ENCODE measurements at regions not wholly inside any gene's neighbourhood (a gene's known extent, or its start where the extent isn't known, plus 50 kb on each side); places are given as distances from the start of the nearest gene placed in this dataset.
"Not testable (repeated sequence)": the region's sequence is repeated elsewhere in the genome, so short reads cannot be mapped to it uniquely, and the experiment has no call there.

GRCh38 chrX:47302396-47302795 is 68.0 kb upstream of the ZNF157 start:
- 0 to 20% methylated on average over 1 of the region's 4 CpGs; no CpG with 5 or more reads in 8 of the 10 experiments for WGBS, 10 experiments
- ATAC-seq (replicated peaks in 6 of 8), result no peak
- in situ Hi-C loops (cut with MboI; ENCODE audit: low pct_unique_long_range_greater_than_20kb in 2 of 9, low sequenced_read_pairs in 9 of 9, unreplicated experiment in 9 of 9), result no loop called here
- H3K4me3 ChIP-seq, result no peak overlapping the region
- no peak overlapping the region for H3K27ac ChIP-seq
- peaks cover 0 to 8% of the 10 kb centered on the region in 2 donors for H3K4me1 ChIP-seq (replicated peaks in 1 of 2)

DNA sequence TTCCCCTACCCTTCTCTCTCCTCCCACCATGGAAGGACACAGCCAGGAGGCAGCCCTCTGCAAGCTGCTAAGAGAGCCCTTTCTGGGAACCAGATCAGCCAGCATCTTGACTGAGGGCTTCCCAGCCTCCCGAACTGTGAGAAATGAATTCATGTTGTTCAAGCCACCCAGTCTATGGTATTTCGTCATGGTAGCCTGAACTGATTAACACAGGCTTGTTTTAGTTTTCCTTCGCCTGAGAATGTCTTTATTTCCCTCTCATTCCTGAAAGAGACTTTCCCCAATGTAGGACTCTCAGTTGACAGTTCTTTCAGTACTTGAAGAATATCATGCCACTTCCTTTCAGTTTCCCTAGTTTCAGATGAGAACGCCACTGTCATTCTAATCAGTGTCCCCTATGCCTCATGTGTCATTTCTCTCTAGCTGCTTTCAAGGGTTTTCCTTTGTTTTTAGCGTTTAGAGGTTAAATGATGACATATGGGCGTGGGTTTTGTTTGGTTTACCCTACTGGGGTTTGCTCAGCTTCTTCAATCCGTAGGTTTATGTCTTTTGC is 63.8 kb upstream of the ZNF157 start:
- H3K4me3 ChIP-seq; in situ Hi-C loops (cut with MboI; ENCODE audit: low pct_unique_long_range_greater_than_20kb in 2 of 9, low sequenced_read_pairs in 9 of 9, unreplicated experiment in 9 of 9); H3K4me1 ChIP-seq (replicated peaks in 1 of 2): not testable (repeated sequence)
- peak in 5 of 8 experiments; percentile 16 to 91 (median 46) for ATAC-seq (replicated peaks in 6 of 8)
- WGBS, 10 experiments, result 30 to 80% methylated on average over 1 to 4 of the region's 7 CpGs; no CpG with 5 or more reads in 8 of the 10 experiments
- peak overlapping the region in 1 of 2 donors; percentile 59 for H3K27ac ChIP-seq

DNA sequence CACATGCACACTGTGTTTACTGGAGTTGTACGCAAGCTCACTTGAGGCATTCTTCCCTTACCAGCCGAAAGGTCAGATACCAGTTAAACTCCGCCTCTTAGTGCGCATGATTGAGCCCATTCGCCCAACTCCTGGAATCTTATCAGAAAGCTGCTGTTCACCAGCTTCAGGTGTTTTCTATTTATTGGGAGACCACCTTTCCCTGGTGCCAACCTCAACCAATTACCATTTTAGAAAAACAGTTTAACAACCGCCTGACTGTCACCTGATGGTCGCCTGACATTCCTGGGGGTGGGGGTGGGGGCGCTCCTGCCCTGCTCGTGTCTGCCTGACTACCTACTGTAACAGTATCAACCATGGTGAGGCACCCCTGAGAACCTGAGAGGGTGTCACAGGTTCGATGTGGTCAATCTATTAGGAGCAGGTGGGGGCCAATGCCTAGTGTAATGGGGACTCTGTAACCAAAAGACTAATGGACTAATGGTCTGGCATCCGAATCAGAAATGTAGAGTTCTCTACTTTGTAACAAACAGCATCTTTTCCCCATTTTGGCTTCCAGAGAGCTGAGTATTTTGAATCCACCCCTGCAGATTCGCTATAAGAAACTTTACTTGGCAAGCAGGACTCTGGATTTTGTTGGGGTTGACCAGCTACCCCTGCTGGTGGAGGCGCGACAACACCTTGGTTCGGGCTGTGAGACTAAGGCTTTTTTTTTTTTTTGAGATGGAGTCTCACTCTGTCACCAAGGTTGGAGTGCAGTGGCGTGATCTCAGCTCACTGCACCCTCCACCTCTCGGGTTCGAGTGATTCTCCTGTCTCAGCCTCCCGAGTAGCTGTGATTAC is 58.2 kb upstream of the ZNF157 start:
- WGBS, 10 experiments, result 20 to 56% methylated on average over 1 to 13 of the region's 19 CpGs; no CpG with 5 or more reads in 8 of the 10 experiments
- ATAC-seq (replicated peaks in 6 of 8), result peak; percentile 40 to 86 (median 60)
- H3K4me1 ChIP-seq (replicated peaks in 1 of 2), result peaks cover 15 to 23% of the 10 kb centered on the region in 2 donors
- no peak overlapping the region for H3K4me3 ChIP-seq
- H3K27ac ChIP-seq, result no peak overlapping the region
- in situ Hi-C loops (cut with MboI; ENCODE audit: low pct_unique_long_range_greater_than_20kb in 2 of 9, low sequenced_read_pairs in 9 of 9, unreplicated experiment in 9 of 9), result no loop called here

DNA sequence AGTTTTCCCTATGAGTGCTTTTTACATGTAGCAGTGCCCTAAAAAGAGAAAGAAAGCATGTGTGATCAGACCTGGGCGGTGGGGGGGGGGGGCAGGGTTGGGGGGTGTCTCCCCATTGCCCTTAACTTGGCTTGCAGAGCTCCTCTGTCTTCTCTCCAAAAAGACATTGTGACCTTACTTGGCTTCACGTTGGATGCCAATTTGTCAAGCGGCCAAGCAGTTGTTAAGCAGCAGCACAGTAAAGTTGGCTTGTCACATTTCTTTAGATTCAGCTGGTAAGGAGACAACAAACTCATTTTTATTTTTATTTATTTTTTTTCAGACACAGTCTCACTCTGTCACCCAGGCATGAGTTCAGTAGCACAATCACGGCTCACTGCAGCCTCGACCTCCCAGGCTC is 57.3 kb upstream of the ZNF157 start:
- Histone ChIP-seq H3K4me3 (no peak overlapping the region), H3K4me1 (replicated peaks in 1 of 2) (peaks cover 15 to 23% of the 10 kb centered on the region in 2 donors), H3K27ac (no peak overlapping the region)
- 0 to 100% (median 53%) methylated on average over 1 to 3 of the region's 5 CpGs; no CpG with 5 or more reads in 7 of the 10 experiments for WGBS, 10 experiments
- ATAC-seq (replicated peaks in 6 of 8), result no peak
- in situ Hi-C loops (cut with MboI; ENCODE audit: low pct_unique_long_range_greater_than_20kb in 2 of 9, low sequenced_read_pairs in 9 of 9, unreplicated experiment in 9 of 9), result no loop called here

- in situ Hi-C loops (cut with MboI; ENCODE audit: low pct_unique_long_range_greater_than_20kb in 2 of 9, low sequenced_read_pairs in 9 of 9, unreplicated experiment in 9 of 9), result no loop called here
- peak overlapping the region; percentile 88 to 94 for H3K27ac ChIP-seq
- peak overlapping the region in 4 of 5 donors; percentile 10 to 26 (median 14) for H3K4me3 ChIP-seq
- peak in 5 of 8 experiments; percentile 87 to 97 (median 94) for ATAC-seq (replicated peaks in 6 of 8)
- WGBS, 10 experiments, result 0 to 19% (median 2%) methylated on average over 1 to 10 of the region's 14 CpGs; no CpG with 5 or more reads in 5 of the 10 experiments
- peaks cover 15 to 29% of the 10 kb centered on the region in 2 donors for H3K4me1 ChIP-seq (replicated peaks in 1 of 2)
Observed at GRCh38 chrX:47316276-47317025, 53.9 kb upstream of the ZNF157 start.

Measured in motor neuron (in vitro differentiated cells).